ENCODE measurements at regions not wholly inside any gene's neighbourhood (a gene's known extent, or its start where the extent isn't known, plus 50 kb on each side); places are given as distances from the start of the nearest gene placed in this dataset.

DNA sequence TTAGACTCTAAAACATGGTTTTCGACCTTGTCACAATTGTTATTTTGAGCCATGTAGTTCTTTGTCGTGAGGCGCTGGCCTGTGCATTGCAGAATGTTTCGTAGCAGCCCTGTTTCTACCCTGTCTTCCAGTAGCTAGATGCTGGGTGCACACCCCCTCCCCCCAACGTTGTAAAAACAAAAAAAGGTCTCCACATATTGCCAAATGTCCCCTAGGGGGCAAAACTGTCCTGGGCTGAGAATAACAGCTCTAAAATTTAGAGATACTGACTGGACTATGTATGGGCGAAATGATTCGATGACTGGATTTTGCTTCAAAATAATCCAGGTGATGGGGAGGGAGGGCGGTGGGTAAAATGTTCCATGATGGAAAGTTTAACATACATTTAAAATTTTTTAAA lies 126.1 kb upstream of the FUT8 start:
- no peak for DNase-seq

GRCh38 chr14:65287264-65288131 lies 125.0 kb upstream of the FUT8 start:
- peak in 3 of 4 experiments; percentile 12 to 41 (median 24) for DNase-seq

GRCh38 chr14:65290830-65291229 lies 121.7 kb upstream of the FUT8 start:
- DNase-seq: no peak

DNA sequence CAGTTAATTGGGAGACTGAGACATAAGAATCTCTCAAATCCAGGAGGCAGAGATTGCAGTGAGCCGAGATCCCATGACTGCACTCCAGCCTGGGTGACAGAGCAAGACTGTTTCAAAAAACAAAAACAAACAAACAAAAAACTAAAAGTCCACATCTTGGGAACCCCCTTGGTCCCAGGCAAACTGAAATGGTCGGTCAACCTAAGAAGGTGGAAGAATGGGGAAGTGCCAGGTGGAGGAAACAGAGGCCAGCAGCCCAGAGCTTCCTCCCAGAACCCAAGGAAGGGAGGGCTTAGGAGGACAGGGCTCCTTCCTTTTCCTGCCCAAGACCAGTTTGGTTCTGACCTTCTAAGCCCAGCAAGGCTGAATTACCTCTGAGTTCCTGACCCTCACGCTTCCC lies 121.0 kb upstream of the FUT8 start:
- no peak for DNase-seq

DNA sequence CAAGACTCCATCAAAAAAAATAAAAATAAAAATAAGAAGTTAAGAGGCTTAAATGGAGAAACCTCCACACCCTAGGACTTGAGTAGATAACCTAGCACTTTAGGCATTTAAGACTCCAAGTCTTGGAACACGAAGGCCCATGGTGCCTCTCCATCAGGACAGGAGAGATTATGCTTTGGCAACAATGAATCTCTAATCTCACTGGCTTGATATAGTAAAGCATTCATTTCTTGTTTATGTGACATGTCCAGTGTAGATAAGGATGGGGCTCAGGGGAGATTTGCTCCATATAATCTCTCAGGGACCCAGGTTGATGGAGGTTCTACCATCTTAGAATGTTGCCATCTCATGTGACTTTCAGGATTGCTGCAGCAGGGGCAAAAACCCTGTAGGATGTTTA lies 117.7 kb upstream of the FUT8 start:
- DNase-seq: no peak

DNA sequence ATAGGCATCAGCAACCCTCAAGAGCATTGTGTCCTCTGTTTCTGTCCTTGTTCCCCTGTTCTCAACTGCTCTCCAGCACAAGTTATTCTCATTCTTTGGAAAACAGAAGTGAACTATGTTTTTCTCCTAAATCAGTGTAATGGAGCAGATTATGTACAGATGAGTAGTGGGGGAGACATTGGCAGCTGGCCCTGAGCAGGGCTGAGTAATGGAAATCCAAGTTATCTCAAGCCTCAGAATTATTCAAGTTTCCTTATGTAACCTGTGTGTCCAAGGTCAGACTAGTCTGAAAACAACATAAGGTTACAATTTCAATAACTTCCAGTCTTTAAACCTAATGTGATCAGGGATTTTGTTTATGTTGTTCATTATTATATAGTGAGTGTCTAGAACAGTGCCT lies 116.1 kb upstream of the FUT8 start:
- DNase-seq: no peak

DNA sequence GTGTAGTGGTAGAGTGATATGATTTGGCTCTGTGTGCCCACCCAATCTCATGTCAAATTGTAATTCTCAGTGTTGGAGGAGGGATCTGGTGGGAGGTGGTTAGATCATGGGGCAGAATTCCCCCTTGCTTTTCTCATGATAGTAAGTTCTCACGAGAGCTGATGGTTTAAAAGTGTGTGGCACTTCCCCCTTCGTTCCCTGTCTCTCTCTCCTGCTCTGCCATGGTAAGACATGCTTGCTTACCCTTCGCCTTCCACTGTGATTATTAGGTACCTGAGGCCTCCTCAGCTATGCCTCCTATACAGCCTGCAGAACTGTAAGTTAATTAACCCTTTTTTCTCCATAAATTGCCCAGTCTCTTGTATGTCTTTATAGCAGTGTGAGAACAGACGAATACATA lies 115.7 kb upstream of the FUT8 start:
- DNase-seq: no peak

GRCh38 chr14:65297744-65298143 lies 114.8 kb upstream of the FUT8 start:
- DNase-seq: no peak

DNA sequence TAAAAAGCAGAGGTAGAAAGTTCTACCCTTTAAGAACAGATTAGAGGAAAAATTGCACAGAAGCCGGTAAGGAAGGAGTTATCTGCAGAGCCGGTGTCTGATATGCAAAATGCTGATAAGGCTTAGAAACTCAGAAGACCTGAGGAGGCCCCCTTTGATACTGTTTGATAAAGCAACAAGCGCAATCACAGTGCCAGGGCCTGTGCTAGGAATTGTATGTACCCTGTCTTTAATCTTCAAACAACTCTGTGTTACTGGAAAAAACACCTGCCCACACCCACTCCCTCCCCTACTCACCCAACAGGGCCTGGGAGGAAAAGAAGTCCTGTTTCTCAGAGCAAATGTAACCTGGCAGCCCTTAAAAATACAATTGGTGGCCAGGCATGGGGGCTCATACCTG lies 112.7 kb upstream of the FUT8 start:
- no peak for DNase-seq

DNA sequence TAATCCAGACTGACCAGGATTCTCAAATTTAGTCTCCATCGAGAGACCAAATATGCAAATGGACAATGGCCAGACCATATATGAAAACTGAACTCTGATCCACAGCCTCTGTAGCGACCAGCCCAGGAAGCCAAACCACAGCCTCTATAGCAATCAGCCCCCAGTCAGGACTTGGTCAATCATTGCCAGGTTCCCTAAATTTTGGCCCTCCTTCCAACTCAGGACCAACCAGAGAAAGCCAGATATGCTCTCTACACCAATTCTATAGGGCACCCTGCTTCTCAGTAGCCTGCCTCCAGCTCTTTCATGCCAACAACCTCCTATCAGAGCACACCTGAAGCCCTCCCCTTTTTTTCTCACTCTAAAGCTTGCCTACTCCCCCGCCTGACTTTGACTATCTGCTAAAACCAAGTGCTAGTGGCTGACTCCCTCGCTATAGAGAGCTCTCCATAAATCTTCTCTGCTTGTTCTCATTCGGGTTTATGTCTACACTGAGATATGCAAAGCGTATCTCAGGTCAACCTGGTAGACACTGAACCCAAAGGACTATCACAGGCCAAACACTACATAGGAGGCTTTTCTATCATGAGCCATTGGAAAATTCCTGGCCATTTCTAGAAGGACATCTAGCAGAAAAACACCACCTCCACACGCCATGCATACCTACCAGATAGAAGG lies 110.5 kb upstream of the FUT8 start:
- no peak for DNase-seq

DNA sequence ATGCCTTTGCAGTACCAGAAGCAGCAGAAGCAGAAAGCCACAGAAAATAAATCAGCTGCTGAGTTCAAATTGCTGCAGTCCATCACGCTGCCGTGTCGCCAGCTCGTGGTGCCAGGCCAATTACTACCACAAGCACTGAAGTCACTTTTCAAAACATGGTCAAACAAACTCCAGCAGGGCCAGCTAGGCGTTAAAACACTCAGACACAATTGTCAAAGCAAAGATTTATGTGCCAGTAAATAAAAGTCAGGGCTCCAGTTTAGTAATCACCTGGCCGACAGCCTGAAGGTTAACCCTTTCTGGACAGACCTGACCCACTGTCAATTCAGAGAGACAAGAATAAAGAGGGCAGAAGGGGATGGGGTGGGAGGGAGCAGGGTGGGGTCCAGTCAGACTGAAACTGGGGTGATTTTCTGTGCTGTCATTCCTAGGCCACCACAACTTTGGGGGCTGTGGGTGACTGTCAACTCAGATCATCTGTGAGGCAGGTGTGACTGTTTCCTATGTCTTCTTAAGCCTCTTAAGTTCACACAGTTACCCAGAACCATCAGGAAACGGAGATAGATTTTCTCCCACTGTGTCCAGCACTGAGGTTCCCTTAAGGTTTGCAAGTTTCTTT lies 109.8 kb upstream of the FUT8 start:
- DNase-seq: no peak

- DNase-seq: no peak
These were observed 109.2 kb upstream of the FUT8 start for GRCh38 chr14:65303190-65303898.

DNA sequence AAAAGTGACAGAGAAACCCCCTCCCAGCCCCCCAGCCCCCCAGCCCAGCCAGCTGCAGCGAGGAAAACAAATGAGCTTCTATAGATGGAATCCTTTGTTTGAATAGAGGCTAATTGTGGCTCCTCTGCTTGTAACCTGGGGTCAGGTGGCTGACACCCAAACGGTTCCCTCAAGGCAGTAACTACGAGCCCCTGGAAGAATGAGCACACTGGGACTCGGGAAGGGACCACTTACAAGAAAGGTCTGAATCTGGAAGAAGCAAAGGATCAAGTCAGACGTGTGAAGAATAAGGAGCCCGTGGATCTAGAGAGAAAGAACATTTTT lies 108.7 kb upstream of the FUT8 start:
- DNase-seq: no peak

DNA sequence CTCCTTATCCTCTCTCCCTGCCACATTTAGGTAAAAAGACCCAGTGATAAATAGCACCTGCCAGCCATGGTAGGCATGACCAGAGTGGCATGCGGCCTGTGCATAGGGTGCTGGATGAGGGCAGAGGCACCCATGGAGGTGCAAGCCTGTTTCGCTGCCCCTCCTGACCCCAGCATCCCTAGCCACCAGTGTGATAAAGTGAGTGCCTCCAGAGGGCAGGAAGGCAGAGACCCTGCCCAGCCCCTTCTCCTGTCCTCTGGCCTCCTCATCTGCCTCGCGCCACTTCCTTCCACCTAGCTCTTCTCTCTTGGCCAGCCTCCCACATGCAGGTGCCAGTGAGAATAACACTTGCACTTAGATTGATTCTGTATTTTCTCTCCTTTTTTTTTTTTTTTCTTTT lies 108.3 kb upstream of the FUT8 start:
- no peak for DNase-seq

DNA sequence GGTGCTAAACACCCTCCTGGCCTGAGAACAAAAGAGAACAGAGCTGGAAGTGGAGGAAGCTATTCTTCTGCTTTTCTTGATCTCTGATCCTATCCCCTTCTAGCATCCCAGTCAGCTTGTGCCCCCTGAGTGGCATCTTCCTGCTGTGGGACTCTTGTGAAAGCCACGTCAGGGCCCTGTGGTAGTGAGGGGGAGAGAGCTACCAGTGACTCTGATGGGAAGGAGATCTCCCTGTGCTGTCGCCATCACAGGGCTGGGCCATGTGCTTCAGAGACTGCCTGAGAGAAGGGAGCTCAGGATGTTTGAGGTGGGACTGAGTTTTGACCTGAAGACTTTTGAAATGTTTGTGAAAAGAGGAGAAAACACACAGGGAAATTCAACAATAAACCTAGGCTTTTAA lies 107.6 kb upstream of the FUT8 start:
- no peak for DNase-seq

DNA sequence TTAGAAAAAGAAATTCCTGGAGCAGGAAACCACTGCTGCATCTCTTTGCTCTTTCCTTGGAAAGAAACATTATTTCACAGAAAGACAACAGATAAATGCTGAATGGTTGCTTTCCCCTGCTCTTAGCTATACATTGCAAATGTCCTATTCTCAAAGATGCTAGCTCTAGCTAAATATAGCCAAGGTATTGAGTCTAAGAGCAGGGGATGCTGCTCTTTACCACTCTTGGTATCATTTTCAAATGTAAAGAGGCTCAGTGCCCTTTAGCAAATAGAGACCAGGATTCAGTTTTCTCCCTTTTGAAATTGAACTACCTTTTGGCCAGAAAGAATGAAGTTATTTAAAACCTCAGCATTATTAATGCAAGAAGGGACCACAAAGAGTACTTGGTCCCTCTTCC lies 104.0 kb upstream of the FUT8 start:
- DNase-seq: no peak

- no peak for DNase-seq
These were observed 102.0 kb upstream of the FUT8 start for GRCh38 chr14:65310568-65310967.

DNA sequence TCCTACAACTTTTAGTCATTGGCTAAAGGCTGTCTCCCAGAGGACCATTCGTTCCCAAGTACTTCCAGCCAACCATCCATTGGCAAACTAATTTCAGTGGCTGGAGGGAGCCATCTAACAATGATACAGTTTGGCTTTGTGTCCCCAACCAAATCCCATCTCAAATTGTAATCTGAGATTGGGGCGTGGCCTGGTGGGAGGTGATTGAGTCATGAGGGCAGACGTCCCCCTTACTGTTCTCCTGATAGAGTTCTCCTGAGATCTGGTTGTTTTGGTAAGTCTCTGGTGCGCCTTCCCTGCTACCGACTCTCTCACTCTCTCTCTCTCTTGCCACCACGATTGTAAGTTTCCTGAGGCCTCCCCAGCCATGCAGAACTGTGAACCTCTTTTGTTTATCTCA lies 99.7 kb upstream of the FUT8 start:
- no peak for DNase-seq

GRCh38 chr14:65318636-65319506 lies 93.7 kb upstream of the FUT8 start:
- no peak for DNase-seq

DNA sequence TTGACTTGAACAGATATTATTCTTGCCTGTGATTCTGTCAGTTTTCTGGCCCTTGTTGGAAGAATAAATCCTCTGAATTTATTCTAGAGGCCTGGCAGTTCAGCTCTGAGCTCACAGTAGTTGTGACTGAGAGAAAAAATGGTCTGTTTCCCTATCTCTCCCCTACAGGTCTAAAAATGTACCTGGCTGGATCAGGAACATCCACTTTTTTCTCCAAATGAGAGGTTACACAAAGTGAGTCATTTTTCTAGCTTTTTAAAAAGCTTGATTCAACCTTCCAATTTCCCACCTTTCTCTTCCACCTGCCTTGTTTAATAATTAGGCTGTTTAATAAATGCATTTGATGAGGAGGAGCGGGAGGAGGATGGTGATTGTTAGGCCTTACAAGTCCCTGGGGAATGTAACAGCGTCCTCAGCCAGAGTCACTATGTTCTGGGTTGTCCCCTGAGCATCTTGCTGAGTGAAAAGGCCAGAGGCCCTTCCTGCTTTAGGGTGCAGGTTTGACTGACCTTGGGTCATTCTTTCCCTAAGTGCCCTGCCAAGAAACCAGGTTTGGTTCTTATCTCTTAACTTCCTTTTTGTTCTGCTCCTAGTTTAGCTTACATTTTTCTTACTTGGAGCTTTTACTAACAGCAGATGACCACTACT lies 91.7 kb upstream of the FUT8 start:
- DNase-seq: no peak

- no peak for DNase-seq
These were observed 91.1 kb upstream of the FUT8 start for GRCh38 chr14:65321370-65321875.

DNA sequence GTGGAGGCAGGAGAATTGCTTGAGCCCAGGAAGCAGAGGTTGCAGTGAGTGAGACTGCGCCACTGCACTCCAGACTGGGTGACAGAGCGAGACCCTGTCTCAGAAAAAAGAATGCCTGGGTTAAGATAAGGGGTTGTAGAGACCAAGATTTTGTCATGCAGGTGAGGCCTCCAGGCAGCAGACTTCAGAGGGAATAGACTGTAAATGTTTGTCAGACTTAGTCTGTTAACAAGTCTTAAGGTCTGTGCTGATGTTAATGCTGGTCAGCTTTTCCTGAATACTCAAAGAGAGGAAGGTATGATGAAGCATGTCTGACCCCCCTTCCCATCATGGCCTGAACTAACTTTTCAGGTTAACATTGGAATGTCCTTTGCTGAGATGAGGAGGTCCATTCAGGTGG lies 83.0 kb upstream of the FUT8 start:
- DNase-seq: no peak

All from activated naive CD4-positive, alpha-beta T cell (primary cell).